ENCODE measurements at regions not wholly inside any gene's neighbourhood (a gene's known extent, or its start where the extent isn't known, plus 50 kb on each side); places are given as distances from the start of the nearest gene placed in this dataset.

DNA sequence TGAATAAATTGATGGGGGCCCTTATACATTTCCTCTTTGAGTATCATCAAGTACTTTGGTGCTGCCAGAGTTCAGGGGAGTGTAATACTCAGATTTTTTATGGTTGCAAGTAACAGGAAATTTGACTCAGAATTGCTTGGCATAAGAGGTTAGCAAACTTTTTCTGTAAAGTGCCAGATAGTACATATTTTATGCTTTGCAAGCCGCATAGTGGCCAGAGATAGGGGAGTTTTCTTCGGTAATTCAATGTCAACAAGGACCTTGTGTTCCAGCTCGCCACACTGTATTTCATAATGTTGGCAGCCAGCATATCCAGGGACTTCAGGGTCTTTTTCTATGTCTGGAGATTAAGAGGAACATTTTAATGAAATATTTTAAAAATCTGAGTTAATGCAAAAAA is 51.0 kb upstream of the MARCHF10 start:
- DNase-seq (ENCODE audit: low read depth): no peak
- in situ Hi-C loops (cut with HindIII; ENCODE audit: low pct_unique_long_range_greater_than_20kb, low sequenced_read_pairs): no loop called here
